Suprapubic skin (tissue), 3 donors: ENCODE measurements at regions not wholly inside any gene's neighbourhood (a gene's known extent, or its start where the extent isn't known, plus 50 kb on each side); places are given as distances from the start of the nearest gene placed in this dataset.

Source experiments
- CTCF ChIP-seq, 2 donors: fragments of 200-600 bp in 1 of 2; fragments of 450-650 bp in 1 of 2; sonication (generic) in 1 of 2; IDR thresholded peaks; one replicate each; pipeline ENCODE4 v1.5.1; 2016 to 2019; ENCODE audit warnings: antibody characterized with exemption in 2 of 2, mild to moderate bottlenecking in 1 of 2, moderate library complexity in 1 of 2
- POLR2A ChIP-seq, 2 donors: fragments of 450-650 bp; IDR thresholded peaks; one replicate each; pipeline ENCODE4 v1.6.1; 2017; ENCODE audit warnings: antibody characterized with exemption in 2 of 2, mild to moderate bottlenecking in 2 of 2, moderate library complexity in 2 of 2

GRCh38 chr2:34853646-34854045 lies 1254.5 kb upstream of the FAM98A start:
- no peak for TF ChIP-seq CTCF (IDR thresholded peaks at IDR 0.05)
- no peak for TF ChIP-seq POLR2A (IDR thresholded peaks at IDR 0.05)
